ENCODE measurements at regions not wholly inside any gene's neighbourhood (a gene's known extent, or its start where the extent isn't known, plus 50 kb on each side); places are given as distances from the start of the nearest gene placed in this dataset.

- in situ Hi-C loops (cut with MboI) (loop anchor here (10.0 kb wide), 1 partner anchor 172 kb away; no protein-coding TSS in a partner anchor), intact Hi-C loops (cut with micrococcal nuclease) (no loop called here)
- no peak for FAIRE-seq
- H3K4me1 ChIP-seq (replicated peaks in 1 of 2; ENCODE audit: control insufficient read depth in 2 of 2, insufficient read depth in 2 of 2, low read length in 2 of 2) = peaks cover 0 to 6% of the 10 kb centered on the region in 2 experiments; a peak in 2 of 5 replicates
- CTCF ChIA-PET (ENCODE audit: low intra/inter-chr PET ratio) = no interaction called here
- no peaks in the 10 kb centered on the region for H3K27me3 ChIP-seq (ENCODE audit: control insufficient read depth in 2 of 2, insufficient read depth in 2 of 2, low read length in 2 of 2)
- no peak overlapping the region for H3K27ac ChIP-seq (ENCODE audit: extremely low read depth, low read depth, low read length)
- H2AFZ ChIP-seq (ENCODE audit: low read depth, low read length) = peak overlapping the region; percentile 46; the same call in 1 of the 2 replicates
- H3K4me3 ChIP-seq = no peak overlapping the region
- ATAC-seq = no peak
- peak in 1 of 4 experiments; percentile 37 for DNase-seq (ENCODE audit: extremely low read depth in 1 of 4, low spot score in 3 of 4)
- H3K9me1 ChIP-seq (ENCODE audit: control insufficient read depth, insufficient read depth, low read length) = no peaks in the 10 kb centered on the region
- peak; percentile 44; the same call in 1 of the 2 replicates for TF ChIP-seq MAFF (IDR thresholded peaks at IDR 0.05; ENCODE audit: low read length)
- peak; percentile 63 for TF ChIP-seq MAFG (tag; conservative IDR thresholded peaks at IDR 0.05)
- peak; percentile 71 for TF ChIP-seq ZNF316 (IDR thresholded peaks at IDR 0.05)
- TF ChIP-seq C11orf30 (IDR thresholded peaks at IDR 0.05; ENCODE audit: low read depth) = peak; percentile 73
- no peak for TF ChIP-seq RBBP5 (IDR thresholded peaks at IDR 0.05; ENCODE audit: borderline replicate concordance, insufficient read depth, low read length, poor library complexity, severe bottlenecking)
- TF ChIP-seq NFE2 (IDR thresholded peaks at IDR 0.05; ENCODE audit: low read depth) = peak; percentile 74
- TF ChIP-seq NUFIP1 (IDR thresholded peaks at IDR 0.05; ENCODE audit: partially characterized antibody) = no peak
- POLR2A ChIA-PET = interaction anchor here (0.7 kb wide), 1 partner anchor 56 kb away, joined by 3 read pairs; no protein-coding TSS in a partner anchor
- BruUV-seq (replicated peaks) = no TSS peak
- no peaks in the 10 kb centered on the region for H3K9me3 ChIP-seq (replicated peaks; ENCODE audit: control insufficient read depth, insufficient read depth, low read depth, low read length)
- H3K79me2 ChIP-seq (ENCODE audit: control insufficient read depth, insufficient read depth, low read length) = no peaks in the 10 kb centered on the region
- H3K9ac ChIP-seq (ENCODE audit: insufficient read depth in 1 of 2, low read depth in 2 of 2, low read length in 2 of 2) = no peak overlapping the region
- H3K4me2 ChIP-seq (ENCODE audit: insufficient read depth, low read length) = no peak overlapping the region
- H4K20me1 ChIP-seq (replicated peaks; ENCODE audit: control insufficient read depth, insufficient read depth, low read length) = no peaks in the 10 kb centered on the region
- no peaks in the 10 kb centered on the region for H3K36me3 ChIP-seq (ENCODE audit: control insufficient read depth, insufficient read depth, low read length)
These were observed 65.3 kb upstream of the TSPAN8 start for GRCh38 chr12:71223139-71223538.

GRCh38 chr12:71222436-71222835, 64.6 kb upstream of the TSPAN8 start:
- in situ Hi-C loops (cut with MboI) (loop anchor here (10.0 kb wide), 1 partner anchor 172 kb away; no protein-coding TSS in a partner anchor), intact Hi-C loops (cut with micrococcal nuclease) (no loop called here)
- no peak for FAIRE-seq
- 78% methylated on average over 4 of the region's 4 CpGs for WGBS (ENCODE audit: insufficient coverage, low coverage, missing lambda C conversion rate)
- H3K4me1 ChIP-seq (replicated peaks in 1 of 2; ENCODE audit: control insufficient read depth in 2 of 2, insufficient read depth in 2 of 2, low read length in 2 of 2) = peaks cover 0 to 6% of the 10 kb centered on the region in 2 experiments; a peak in 2 of 5 replicates
- H3K79me2 ChIP-seq (ENCODE audit: control insufficient read depth, insufficient read depth, low read length) = no peaks in the 10 kb centered on the region
- no peak overlapping the region for H3K4me3 ChIP-seq
- H3K27ac ChIP-seq (ENCODE audit: extremely low read depth, low read depth, low read length) = no peak overlapping the region
- no peak for DNase-seq (ENCODE audit: extremely low read depth in 1 of 4, low spot score in 3 of 4)
- no TSS peak for BruUV-seq (replicated peaks)
- no peak overlapping the region for H3K9ac ChIP-seq (ENCODE audit: insufficient read depth in 1 of 2, low read depth in 2 of 2, low read length in 2 of 2)
- no peaks in the 10 kb centered on the region for H3K9me3 ChIP-seq (replicated peaks; ENCODE audit: control insufficient read depth, insufficient read depth, low read depth, low read length)
- H2AFZ ChIP-seq (ENCODE audit: low read depth, low read length) = peak overlapping the region; percentile 14; the same call in 1 of the 2 replicates
- ChIA-PET CTCF (ENCODE audit: low intra/inter-chr PET ratio) (no interaction called here), POLR2A (no interaction called here)
- no peaks in the 10 kb centered on the region for H3K36me3 ChIP-seq (ENCODE audit: control insufficient read depth, insufficient read depth, low read length)
- no peaks in the 10 kb centered on the region for H3K27me3 ChIP-seq (ENCODE audit: control insufficient read depth in 2 of 2, insufficient read depth in 2 of 2, low read length in 2 of 2)
- H4K20me1 ChIP-seq (replicated peaks; ENCODE audit: control insufficient read depth, insufficient read depth, low read length) = no peaks in the 10 kb centered on the region
- H3K9me1 ChIP-seq (ENCODE audit: control insufficient read depth, insufficient read depth, low read length) = no peaks in the 10 kb centered on the region
- H3K4me2 ChIP-seq (ENCODE audit: insufficient read depth, low read length) = no peak overlapping the region
- no peak for ATAC-seq
- TF ChIP-seq PKNOX1 (IDR thresholded peaks at IDR 0.05) = no peak
- TF ChIP-seq OTX1 (CRISPR knock-in tag; IDR thresholded peaks at IDR 0.05) = no peak
- no peak for TF ChIP-seq ZFP30 (CRISPR knock-in tag; IDR thresholded peaks at IDR 0.05; ENCODE audit: borderline replicate concordance)
- TF ChIP-seq TBL1XR1 (IDR thresholded peaks at IDR 0.05; ENCODE audit: low read length in 2 of 2) = no peak
- no peak for TF ChIP-seq KLF16 (IDR thresholded peaks at IDR 0.05)
- TF ChIP-seq FOS (IDR thresholded peaks at IDR 0.05; ENCODE audit: extremely low read depth, insufficient read length) = no peak
- TF ChIP-seq KAT8 (IDR thresholded peaks at IDR 0.05; ENCODE audit: low read depth) = no peak
- TF ChIP-seq TEAD4 (IDR thresholded peaks at IDR 0.05; ENCODE audit: low read length) = no peak
- no peak for TF ChIP-seq TEAD4 (CRISPR knock-in tag; IDR thresholded peaks at IDR 0.05; ENCODE audit: borderline replicate concordance)
- no peak for TF ChIP-seq GTF2E2 (tag; IDR thresholded peaks at IDR 0.05)
- no peak for TF ChIP-seq ZEB2 (IDR thresholded peaks at IDR 0.05)
- TF ChIP-seq ZNF197 (CRISPR knock-in tag; IDR thresholded peaks at IDR 0.05; ENCODE audit: low read depth) = no peak
